ENCODE measurements at regions not wholly inside any gene's neighbourhood (a gene's known extent, or its start where the extent isn't known, plus 50 kb on each side); places are given as distances from the start of the nearest gene placed in this dataset.

DNA sequence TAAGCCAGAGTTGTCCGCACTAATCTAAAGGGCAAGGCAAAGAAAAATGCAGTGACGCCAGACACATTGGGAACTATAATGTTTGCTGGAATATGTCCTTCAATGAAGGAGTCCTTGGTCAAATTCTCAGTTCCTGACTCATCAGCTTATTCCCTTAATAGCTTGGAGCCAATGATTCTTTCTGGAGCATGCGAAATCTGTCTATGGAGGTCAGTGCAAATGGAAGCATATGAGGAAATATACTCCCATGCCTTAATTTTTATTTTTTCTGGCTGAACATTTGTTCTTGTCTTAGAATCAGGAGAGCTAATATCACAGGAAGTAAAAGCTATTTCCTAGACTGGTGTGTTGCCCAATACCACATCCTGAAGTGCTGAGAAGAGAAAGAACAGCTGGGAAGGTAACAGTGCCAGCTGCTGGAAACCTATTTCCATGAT, 289.8 kb upstream of the SPRY2 start:
- no peak overlapping the region for H3K27ac ChIP-seq
- TF ChIP-seq MAFK (IDR thresholded peaks at IDR 0.05; ENCODE audit: partially characterized antibody) (no peak), ZC3H11A (IDR thresholded peaks at IDR 0.05) (no peak), KDM5A (IDR thresholded peaks at IDR 0.05) (no peak)
- H3K4me2 ChIP-seq: no peak overlapping the region
- no peak overlapping the region for H3K4me3 ChIP-seq
- 79% methylated on average over 3 of the region's 3 CpGs for WGBS (ENCODE audit: missing lambda C conversion rate)
- ATAC-seq (no peak), FAIRE-seq (no peak), DNase-seq (ENCODE audit: low read depth in 1 of 2, low spot score in 1 of 2) (no peak)
- H3K9me3 ChIP-seq: no peaks in the 10 kb centered on the region
- ChIA-PET CTCF (no interaction called here), POLR2A (no interaction called here)
- no peaks in the 10 kb centered on the region for H3K4me1 ChIP-seq

DNA sequence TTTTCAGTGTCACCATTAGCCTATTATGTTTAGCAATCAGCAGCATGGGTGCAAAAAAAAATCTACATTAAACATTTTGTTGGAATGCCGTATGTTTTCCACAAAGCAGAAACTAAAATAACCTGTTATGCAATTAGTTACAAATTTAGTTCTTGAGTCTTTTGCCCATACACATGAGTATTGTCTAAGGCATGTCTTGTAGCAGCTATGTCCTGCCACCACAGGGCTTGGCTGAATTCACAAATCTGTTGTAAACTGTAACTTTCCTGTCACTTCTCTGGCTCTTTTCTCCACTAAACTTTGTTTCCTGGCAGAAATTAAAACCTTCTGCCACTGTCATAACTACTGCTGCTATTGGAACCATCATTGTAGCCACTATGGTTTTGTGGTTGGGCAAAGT, 277.9 kb upstream of the SPRY2 start:
- DNase-seq (ENCODE audit: low read depth in 1 of 2, low spot score in 1 of 2): no peak
- 5% methylated on average over 1 of the region's 1 CpG for WGBS (ENCODE audit: missing lambda C conversion rate)
- Histone ChIP-seq H3K27ac (no peak overlapping the region), H3K4me2 (no peak overlapping the region), H3K4me1 (no peaks in the 10 kb centered on the region), H3K4me3 (no peak overlapping the region), H3K9me3 (no peaks in the 10 kb centered on the region)
- CTCF ChIA-PET: no interaction called here
- no peak for ATAC-seq
- FAIRE-seq: no peak
- TF ChIP-seq JUNB (IDR thresholded peaks at IDR 0.05): no peak
- TF ChIP-seq FOXS1 (CRISPR knock-in tag; IDR thresholded peaks at IDR 0.05): no peak
- no peak for TF ChIP-seq MAFK (IDR thresholded peaks at IDR 0.05; ENCODE audit: partially characterized antibody)
- no peak for TF ChIP-seq FOSB (CRISPR knock-in tag; IDR thresholded peaks at IDR 0.05)
- TF ChIP-seq TP53 (CRISPR knock-in tag; IDR thresholded peaks at IDR 0.05): no peak
- TF ChIP-seq, protein P1, sequence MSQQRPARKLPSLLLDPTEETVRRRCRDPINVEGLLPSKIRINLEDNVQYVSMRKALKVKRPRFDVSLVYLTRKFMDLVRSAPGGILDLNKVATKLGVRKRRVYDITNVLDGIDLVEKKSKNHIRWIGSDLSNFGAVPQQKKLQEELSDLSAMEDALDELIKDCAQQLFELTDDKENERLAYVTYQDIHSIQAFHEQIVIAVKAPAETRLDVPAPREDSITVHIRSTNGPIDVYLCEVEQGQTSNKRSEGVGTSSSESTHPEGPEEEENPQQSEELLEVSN (IDR thresholded peaks at IDR 0.05; ENCODE audit: borderline replicate concordance, low read depth): no peak
- no peak for TF ChIP-seq CTCF (IDR thresholded peaks at IDR 0.05)
- no peak for TF ChIP-seq NFE2L2 (conservative IDR thresholded peaks at IDR 0.05; ENCODE audit: low read length)
- no peak for TF ChIP-seq SMC3 (IDR thresholded peaks at IDR 0.05)
- TF ChIP-seq EHMT2 (IDR thresholded peaks at IDR 0.05; ENCODE audit: low read depth): no peak
- no peak for TF ChIP-seq ZFP36 (IDR thresholded peaks at IDR 0.05; ENCODE audit: borderline replicate concordance, partially characterized antibody)
- TF ChIP-seq ZNF302 (CRISPR knock-in tag; IDR thresholded peaks at IDR 0.05): no peak
- POLR2A ChIA-PET: no interaction called here

GRCh38 chr13:80612804-80613203, 271.9 kb upstream of the SPRY2 start:
- Histone ChIP-seq H3K4me1 (no peaks in the 10 kb centered on the region), H3K27ac (no peak overlapping the region), H3K4me2 (no peak overlapping the region), H3K4me3 (no peak overlapping the region), H3K9me3 (no peaks in the 10 kb centered on the region)
- ATAC-seq (no peak), FAIRE-seq (no peak), DNase-seq (ENCODE audit: low read depth in 1 of 2, low spot score in 1 of 2) (no peak)
- ChIA-PET CTCF (no interaction called here), POLR2A (no interaction called here)
- WGBS (ENCODE audit: missing lambda C conversion rate): 48% methylated on average over 6 of the region's 6 CpGs
- TF ChIP-seq ZC3H11A (IDR thresholded peaks at IDR 0.05) (no peak), TP53 (CRISPR knock-in tag; IDR thresholded peaks at IDR 0.05) (no peak)

GRCh38 chr13:80611310-80611709, 270.4 kb upstream of the SPRY2 start:
- no peak for TF ChIP-seq HOXB13 (CRISPR knock-in tag; IDR thresholded peaks at IDR 0.05; ENCODE audit: low read depth)
- no peak for TF ChIP-seq HOXA7 (CRISPR knock-in tag; IDR thresholded peaks at IDR 0.05)
- TF ChIP-seq, protein P2, sequence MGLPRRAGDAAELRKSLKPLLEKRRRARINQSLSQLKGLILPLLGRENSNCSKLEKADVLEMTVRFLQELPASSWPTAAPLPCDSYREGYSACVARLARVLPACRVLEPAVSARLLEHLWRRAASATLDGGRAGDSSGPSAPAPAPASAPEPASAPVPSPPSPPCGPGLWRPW (IDR thresholded peaks at IDR 0.05): no peak
- TF ChIP-seq ESRRA (IDR thresholded peaks at IDR 0.05; ENCODE audit: borderline replicate concordance, low read length): no peak
- no peak for TF ChIP-seq ZFP36 (IDR thresholded peaks at IDR 0.05; ENCODE audit: borderline replicate concordance, partially characterized antibody)
- ATAC-seq: no peak
- Histone ChIP-seq H3K4me1 (no peaks in the 10 kb centered on the region), H3K27ac (no peak overlapping the region), H3K4me3 (no peak overlapping the region), H3K4me2 (no peak overlapping the region), H3K9me3 (no peaks in the 10 kb centered on the region)
- ChIA-PET CTCF (no interaction called here), POLR2A (no interaction called here)
- WGBS (ENCODE audit: missing lambda C conversion rate): 95% methylated on average over 1 of the region's 1 CpG
- no peak for DNase-seq (ENCODE audit: low read depth in 1 of 2, low spot score in 1 of 2)
- FAIRE-seq: no peak

Data from A549 (cell line).